ENCODE measurements at regions not wholly inside any gene's neighbourhood (a gene's known extent, or its start where the extent isn't known, plus 50 kb on each side); places are given as distances from the start of the nearest gene placed in this dataset.

- Histone ChIP-seq H2BK5ac (ENCODE audit: low read depth, low read length) (no peak overlapping the region), H3K9me3 (ENCODE audit: insufficient read depth in 2 of 2, low read depth in 1 of 2, low read length in 1 of 2) (peaks cover 0 to 4% of the 10 kb centered on the region in 2 experiments; a peak in 1 of 4 replicates), H3K4me2 (ENCODE audit: insufficient read depth in 1 of 2, low read depth in 2 of 2, low read length in 2 of 2) (no peak overlapping the region), H4K91ac (replicated peaks; ENCODE audit: insufficient read length, low read length) (no peak overlapping the region), H3K79me2 (ENCODE audit: control insufficient read depth in 1 of 2, insufficient read depth in 2 of 2, low read length in 2 of 2) (no peaks in the 10 kb centered on the region), H3K27ac (ENCODE audit: low read depth, low read length) (no peak overlapping the region), H3K56ac (replicated peaks; ENCODE audit: insufficient read length, low read depth, low read length) (no peak overlapping the region), H3K23me2 (ENCODE audit: low read depth, low read length) (no peaks in the 10 kb centered on the region), H3K9ac (replicated peaks in 1 of 4; ENCODE audit: extremely low read depth in 1 of 4, low read depth in 3 of 4, low read length in 3 of 4) (no peak overlapping the region), H3K79me1 (ENCODE audit: low read depth, low read length) (no peaks in the 10 kb centered on the region), H3K14ac (ENCODE audit: insufficient read length) (no peak overlapping the region), H2AFZ (ENCODE audit: low read length) (no peak overlapping the region), H3K23ac (ENCODE audit: insufficient read length) (no peak overlapping the region), H3K4me1 (replicated peaks in 1 of 4; ENCODE audit: control insufficient read depth in 3 of 4, insufficient read depth in 4 of 4, low read length in 3 of 4) (peaks cover 0 to 4% (median 2%) of the 10 kb centered on the region in 4 experiments; a peak in 4 of 7 replicates), H3K18ac (ENCODE audit: extremely low read depth, low read length) (no peak overlapping the region), H3K4me3 (ENCODE audit: extremely low read depth in 1 of 4, insufficient read depth in 2 of 4, low read depth in 3 of 4, low read length in 4 of 4) (no peak overlapping the region), H2BK12ac (ENCODE audit: low read depth, low read length) (no peak overlapping the region), H4K5ac (ENCODE audit: insufficient read length, low read depth, low read length) (no peak overlapping the region), H2AK5ac (ENCODE audit: low read depth, low read length) (no peak overlapping the region), H2BK15ac (ENCODE audit: low read length) (no peak overlapping the region), H3K27me3 (replicated peaks in 1 of 4; ENCODE audit: control insufficient read depth in 3 of 4, extremely low read depth in 1 of 4, insufficient read depth in 3 of 4, low read length in 3 of 4) (no peaks in the 10 kb centered on the region), H2BK20ac (ENCODE audit: low read length) (no peak overlapping the region), H4K20me1 (replicated peaks in 1 of 2; ENCODE audit: control insufficient read depth in 1 of 2, insufficient read depth in 2 of 2, low read length in 2 of 2) (no peaks in the 10 kb centered on the region), H4K8ac (ENCODE audit: extremely low read depth, insufficient read depth, low read length) (no peak overlapping the region), H2BK120ac (replicated peaks; ENCODE audit: low read depth, low read length) (no peak overlapping the region), H3K36me3 (ENCODE audit: control insufficient read depth in 2 of 4, insufficient read depth in 4 of 4, low read length in 3 of 4) (no peaks in the 10 kb centered on the region), H3K4ac (replicated peaks; ENCODE audit: insufficient read length, low read depth, low read length) (no peak overlapping the region)
- FAIRE-seq: no peak
- no peak for DNase-seq (ENCODE audit: low read depth in 1 of 2, low spot score in 2 of 2)
- ChIA-PET CTCF (ENCODE audit: partially characterized antibody) (no interaction called here), POLR2A (ENCODE audit: partially characterized antibody) (no interaction called here)
- 96% methylated on average over 1 of the region's 1 CpG; no CpG with 5 or more reads in 1 of the 2 experiments for WGBS, 2 experiments (ENCODE audit: extremely low coverage in 1 of 2, insufficient coverage in 1 of 2, insufficient read length in 1 of 2, insufficient replicate concordance in 2 of 2, low coverage in 1 of 2, low lambda C conversion rate in 2 of 2, missing lambda C conversion rate in 1 of 2)
- TF ChIP-seq CTCF (IDR thresholded peaks at IDR 0.05; ENCODE audit: control extremely low read depth in 1 of 3, insufficient read depth in 1 of 3, low read depth in 1 of 3, low read length in 3 of 3) (no peak), TCF12 (IDR thresholded peaks at IDR 0.05; ENCODE audit: low read depth, low read length) (no peak), EZH2 (IDR thresholded peaks at IDR 0.05; ENCODE audit: low read depth, low read length, severe bottlenecking) (no peak), JUND (IDR thresholded peaks at IDR 0.05; ENCODE audit: low read length) (no peak), RNF2 (IDR thresholded peaks at IDR 0.05; ENCODE audit: borderline replicate concordance, low read depth, low read length, missing control alignments, poor library complexity, severe bottlenecking) (no peak), SAP30 (IDR thresholded peaks at IDR 0.05; ENCODE audit: insufficient read depth, insufficient replicate concordance, low read length) (no peak), RFX5 (IDR thresholded peaks at IDR 0.05; ENCODE audit: borderline replicate concordance, low read depth, low read length) (no peak), SUZ12 (IDR thresholded peaks at IDR 0.05; ENCODE audit: low read length) (no peak), SRF (IDR thresholded peaks at IDR 0.05; ENCODE audit: low read depth, low read length) (no peak), KDM4A (IDR thresholded peaks at IDR 0.05; ENCODE audit: low read depth, low read length, severe bottlenecking) (no peak), SIX5 (IDR thresholded peaks at IDR 0.05; ENCODE audit: low read depth, low read length) (no peak)
Observed at GRCh38 chr3:152149832-152150231, 118.9 kb upstream of the MBNL1 start.
